ENCODE measurements at regions not wholly inside any gene's neighbourhood (a gene's known extent, or its start where the extent isn't known, plus 50 kb on each side); places are given as distances from the start of the nearest gene placed in this dataset.

- BruUV-seq (replicated peaks), result no TSS peak
- no peak for TF ChIP-seq HDAC1 (CRISPR knock-in tag; IDR thresholded peaks at IDR 0.05)
- no peak for TF ChIP-seq ZNF232 (CRISPR knock-in tag; IDR thresholded peaks at IDR 0.05; ENCODE audit: borderline replicate concordance)
- TF ChIP-seq ZNF280D (CRISPR knock-in tag; IDR thresholded peaks at IDR 0.05), result no peak
- TF ChIP-seq ZNF589 (CRISPR knock-in tag; conservative IDR thresholded peaks at IDR 0.05), result no peak
- TF ChIP-seq REXO4 (CRISPR knock-in tag; IDR thresholded peaks at IDR 0.05; ENCODE audit: borderline replicate concordance), result no peak
- no peak for TF ChIP-seq JUN (CRISPR knock-in tag; IDR thresholded peaks at IDR 0.05)
- no peak for TF ChIP-seq ATF3 (CRISPR knock-in tag; IDR thresholded peaks at IDR 0.05)
- no peak for TF ChIP-seq IRX3 (CRISPR knock-in tag; IDR thresholded peaks at IDR 0.05; ENCODE audit: borderline replicate concordance, low read depth)
- no peak for TF ChIP-seq ZBTB40 (IDR thresholded peaks at IDR 0.05)
- no peak for TF ChIP-seq ZBTB40 (CRISPR knock-in tag; IDR thresholded peaks at IDR 0.05)
- no peak for TF ChIP-seq SAP130 (CRISPR knock-in tag; IDR thresholded peaks at IDR 0.05; ENCODE audit: low read depth)
- TF ChIP-seq NR0B2 (CRISPR knock-in tag; IDR thresholded peaks at IDR 0.05), result no peak
- TF ChIP-seq SMARCE1 (IDR thresholded peaks at IDR 0.05; ENCODE audit: borderline replicate concordance), result no peak
Observed at GRCh38 chr1:168989985-168990384, 116.5 kb upstream of the ATP1B1 start.

More at GRCh38 chr1:168989985-168990384, 116.5 kb upstream of the ATP1B1 start:
- DNase-seq (ENCODE audit: low spot score) (no peak), ATAC-seq (no peak), FAIRE-seq (no peak)
- Histone ChIP-seq H3K4me2 (ENCODE audit: low read depth, low read length) (no peak overlapping the region), H3K27me3 (ENCODE audit: control insufficient read depth in 1 of 2, insufficient read depth in 2 of 2, low read length in 2 of 2) (no peaks in the 10 kb centered on the region), H3K79me2 (ENCODE audit: insufficient read depth, low read length) (no peaks in the 10 kb centered on the region), H3K9me3 (ENCODE audit: low read length) (no peaks in the 10 kb centered on the region), H2AFZ (ENCODE audit: low read length) (no peak overlapping the region), H4K20me1 (ENCODE audit: insufficient read depth, low read length) (no peaks in the 10 kb centered on the region), H3K4me3 (replicated peaks in 1 of 3; ENCODE audit: insufficient read depth in 1 of 3, low read depth in 2 of 3, low read length in 3 of 3) (no peak overlapping the region), H3K4me1 (ENCODE audit: insufficient read depth, low read length) (no peaks in the 10 kb centered on the region), H3K36me3 (replicated peaks in 1 of 2; ENCODE audit: control insufficient read depth in 1 of 2, insufficient read depth in 2 of 2, low read length in 2 of 2) (no peaks in the 10 kb centered on the region), H3K9ac (ENCODE audit: insufficient read depth, low read depth, low read length) (no peak overlapping the region), H3K27ac (ENCODE audit: extremely low read length, insufficient read depth, low read length) (no peak overlapping the region)
- ChIA-PET CTCF (ENCODE audit: low intra/inter-chr PET ratio, low total read pairs) (no interaction called here), POLR2A (no interaction called here)
- in situ Hi-C loops (cut with HindIII; ENCODE audit: extremely low pct_ligation_motif_present, low pct_unique_long_range_greater_than_20kb), result no loop called here
- intact Hi-C loops (cut with micrococcal nuclease; ENCODE audit: unreplicated experiment), result loop anchor here (5.0 to 10.0 kb wide), 2 partner anchors 355 to 357 kb away; no protein-coding TSS in a partner anchor
